ENCODE measurements at regions not wholly inside any gene's neighbourhood (a gene's known extent, or its start where the extent isn't known, plus 50 kb on each side); places are given as distances from the start of the nearest gene placed in this dataset.

GRCh38 chr3:145812391-145812790, 348.6 kb downstream of the PLOD2 start:
- Histone ChIP-seq H3K4me1 (no peaks in the 10 kb centered on the region), H3K4me3 (no peak overlapping the region), H3K27me3 (no peaks in the 10 kb centered on the region), H3K27ac (no peak overlapping the region), H3K36me3 (no peaks in the 10 kb centered on the region), H3K9me3 (no peaks in the 10 kb centered on the region)
- intact Hi-C loops (cut with DNase I): no loop called here
- no peak for DNase-seq (ENCODE audit: extremely low spot score in 2 of 2)
- TF ChIP-seq CTCF (IDR thresholded peaks at IDR 0.05) (no peak), POLR2AphosphoS5 (IDR thresholded peaks at IDR 0.05; ENCODE audit: insufficient read depth in 1 of 2, low read depth in 1 of 2) (no peak), POLR2A (IDR thresholded peaks at IDR 0.05) (no peak)

DNA sequence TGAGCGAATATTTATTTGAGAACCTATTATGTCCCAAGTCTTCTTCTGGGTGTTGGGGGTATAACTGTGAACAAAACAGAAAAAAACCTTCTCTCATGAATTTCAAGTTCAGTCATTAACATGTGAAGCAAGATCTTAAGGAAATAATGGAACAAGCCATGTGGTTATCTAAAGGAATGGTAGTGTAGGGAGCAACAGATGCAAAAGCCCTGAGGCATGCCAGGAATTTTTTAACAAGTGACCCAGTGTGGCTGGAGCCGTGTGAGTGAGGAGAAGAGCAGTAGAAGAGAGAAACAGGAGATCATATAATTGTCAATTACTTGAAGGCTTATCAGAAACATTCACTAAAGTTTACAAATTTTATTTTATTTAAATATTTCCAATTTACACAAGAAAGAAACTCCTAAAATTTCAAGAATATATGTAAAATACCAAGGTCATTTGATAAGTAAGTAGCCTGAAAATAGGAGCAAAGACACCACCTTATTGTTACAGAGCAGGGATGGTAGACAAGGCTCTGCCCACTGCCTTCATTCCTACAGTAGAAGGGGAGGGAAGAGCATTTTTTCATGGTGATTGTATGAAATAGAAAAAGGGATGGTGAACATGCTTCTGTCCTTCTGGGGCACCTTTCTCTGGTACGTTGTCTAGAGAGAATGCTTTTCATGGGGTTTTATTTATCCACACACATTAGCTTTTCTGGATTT, 345.1 kb downstream of the PLOD2 start:
- H3K4me3 ChIP-seq: no peak overlapping the region
- H3K4me1 ChIP-seq: no peaks in the 10 kb centered on the region
- no peaks in the 10 kb centered on the region for H3K27me3 ChIP-seq
- no peaks in the 10 kb centered on the region for H3K36me3 ChIP-seq
- DNase-seq (ENCODE audit: extremely low spot score in 2 of 2): no peak
- no peaks in the 10 kb centered on the region for H3K9me3 ChIP-seq
- H3K27ac ChIP-seq: no peak overlapping the region
- TF ChIP-seq POLR2A (IDR thresholded peaks at IDR 0.05): no peak
- no peak for TF ChIP-seq CTCF (IDR thresholded peaks at IDR 0.05)
- no peak for TF ChIP-seq POLR2AphosphoS5 (IDR thresholded peaks at IDR 0.05; ENCODE audit: insufficient read depth in 1 of 2, low read depth in 1 of 2)
- intact Hi-C loops (cut with DNase I): no loop called here

DNA sequence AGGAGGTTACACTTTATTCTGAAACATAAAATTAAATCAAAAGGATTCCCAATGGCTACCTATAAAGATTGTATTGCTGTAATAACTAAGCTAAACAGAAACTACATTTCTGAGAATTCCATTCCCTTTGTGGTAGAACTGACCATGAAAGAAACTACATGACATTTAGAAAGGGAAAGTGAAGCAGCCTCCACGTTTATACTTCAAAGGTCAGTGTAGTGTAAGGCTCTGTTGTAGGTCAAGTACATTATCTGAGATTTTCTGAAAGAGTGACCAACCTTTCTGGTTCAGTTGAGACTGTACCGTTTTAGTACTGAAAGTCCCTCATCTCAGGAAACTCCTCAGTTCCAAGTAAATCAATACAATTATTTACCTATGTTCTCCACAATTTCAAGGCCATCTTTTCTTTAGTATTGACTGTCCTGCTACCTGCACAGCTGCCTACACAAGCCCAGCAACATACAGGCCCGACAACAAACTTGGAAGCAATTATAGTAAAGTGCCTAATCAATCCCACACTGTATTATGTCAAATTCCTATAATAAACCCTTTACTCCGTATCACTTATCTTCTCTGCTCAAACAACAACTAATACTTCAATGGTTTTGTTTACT, 343.0 kb downstream of the PLOD2 start:
- intact Hi-C loops (cut with DNase I): no loop called here
- no peak for TF ChIP-seq CTCF (IDR thresholded peaks at IDR 0.05)
- no peak for TF ChIP-seq POLR2AphosphoS5 (IDR thresholded peaks at IDR 0.05; ENCODE audit: insufficient read depth in 1 of 2, low read depth in 1 of 2)
- no peak for TF ChIP-seq POLR2A (IDR thresholded peaks at IDR 0.05)
- no peaks in the 10 kb centered on the region for H3K9me3 ChIP-seq
- no peaks in the 10 kb centered on the region for H3K4me1 ChIP-seq
- H3K4me3 ChIP-seq: no peak overlapping the region
- DNase-seq (ENCODE audit: extremely low spot score in 2 of 2): no peak
- no peak overlapping the region for H3K27ac ChIP-seq
- no peaks in the 10 kb centered on the region for H3K27me3 ChIP-seq
- H3K36me3 ChIP-seq: no peaks in the 10 kb centered on the region

- H3K27me3 ChIP-seq: no peaks in the 10 kb centered on the region
- intact Hi-C loops (cut with DNase I): no loop called here
- H3K27ac ChIP-seq: no peak overlapping the region
- H3K4me1 ChIP-seq: no peaks in the 10 kb centered on the region
- no peaks in the 10 kb centered on the region for H3K9me3 ChIP-seq
- TF ChIP-seq POLR2AphosphoS5 (IDR thresholded peaks at IDR 0.05; ENCODE audit: insufficient read depth in 1 of 2, low read depth in 1 of 2) (no peak), POLR2A (IDR thresholded peaks at IDR 0.05) (no peak), CTCF (IDR thresholded peaks at IDR 0.05) (no peak)
- no peak overlapping the region for H3K4me3 ChIP-seq
- H3K36me3 ChIP-seq: no peaks in the 10 kb centered on the region
- no peak for DNase-seq (ENCODE audit: extremely low spot score in 2 of 2)
Observed at GRCh38 chr3:145820170-145820569, 340.8 kb downstream of the PLOD2 start.

DNA sequence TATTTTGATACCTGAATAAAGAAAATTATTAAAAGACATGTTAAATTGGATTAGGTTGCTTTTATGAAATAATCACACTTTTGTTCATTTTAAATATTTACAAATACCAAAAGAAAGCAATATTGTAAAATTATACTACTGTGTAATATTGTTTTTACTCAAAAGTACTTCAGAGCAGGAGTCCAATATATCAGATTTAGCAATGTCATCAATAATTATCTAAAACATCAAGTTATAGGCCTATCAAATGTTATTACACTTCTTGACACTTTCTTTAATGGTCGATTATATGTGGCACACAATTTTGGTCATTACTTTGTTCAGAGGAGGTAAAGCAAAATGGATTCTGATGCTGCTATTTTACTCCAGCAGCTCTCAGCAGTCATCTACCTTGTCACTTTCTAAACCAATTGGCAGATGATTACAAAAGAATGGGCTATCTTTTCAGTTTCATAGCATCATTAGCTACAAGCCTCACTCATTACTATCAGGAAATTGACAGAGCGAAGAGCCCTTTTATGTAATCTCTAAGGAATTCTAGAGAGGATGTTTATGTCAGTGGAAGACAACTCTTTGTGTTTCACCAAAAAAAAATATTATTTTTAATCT, 318.6 kb downstream of the PLOD2 start:
- intact Hi-C loops (cut with DNase I): no loop called here
- no peak for DNase-seq (ENCODE audit: extremely low spot score in 2 of 2)
- no peaks in the 10 kb centered on the region for H3K27me3 ChIP-seq
- no peak overlapping the region for H3K4me3 ChIP-seq
- no peak overlapping the region for H3K27ac ChIP-seq
- H3K9me3 ChIP-seq: no peaks in the 10 kb centered on the region
- no peaks in the 10 kb centered on the region for H3K36me3 ChIP-seq
- no peaks in the 10 kb centered on the region for H3K4me1 ChIP-seq
- TF ChIP-seq POLR2A (IDR thresholded peaks at IDR 0.05) (no peak), CTCF (IDR thresholded peaks at IDR 0.05) (no peak), POLR2AphosphoS5 (IDR thresholded peaks at IDR 0.05; ENCODE audit: insufficient read depth in 1 of 2, low read depth in 1 of 2) (no peak)
